Mammary epithelial cell (primary cell): ENCODE measurements at regions not wholly inside any gene's neighbourhood (a gene's known extent, or its start where the extent isn't known, plus 50 kb on each side); places are given as distances from the start of the nearest gene placed in this dataset.

Experiments used
- CTCF ChIP-seq, 2 donors: IDR thresholded peaks in 1 of 2; conservative IDR thresholded peaks in 1 of 2; 2 replicates each; pipeline ENCODE4 v1.5.1; 2011 to 2012; ENCODE audit warnings: inconsistent platforms in 2 of 2, low read length in 2 of 2, mild to moderate bottlenecking in 2 of 2, control low read depth in 1 of 2, low read depth in 1 of 2; ENCODE audit not compliant: insufficient read depth in 1 of 2; ENCODE audit errors: extremely low read depth in 1 of 2
- EZH2 ChIP-seq: IDR thresholded peaks from 2 replicates; pipeline ENCODE4 v1.6.1; 2012; ENCODE audit warnings: low read length, inconsistent platforms, borderline replicate concordance

GRCh38 chr15:53196242-53196641 is 406.1 kb upstream of the ONECUT1 start:
- TF ChIP-seq CTCF (conservative IDR thresholded peaks at IDR 0.05 in 1 of 2, IDR thresholded peaks at IDR 0.05 in 1 of 2; ENCODE audit: extremely low read depth in 1 of 2, insufficient read depth in 1 of 2, low read depth in 1 of 2, low read length in 2 of 2) (no peak), EZH2 (no peak)
